Natural killer cell (primary cell): ENCODE measurements at regions not wholly inside any gene's neighbourhood (a gene's known extent, or its start where the extent isn't known, plus 50 kb on each side); places are given as distances from the start of the nearest gene placed in this dataset.

ENCODE experiments used
- ATAC-seq, 3 donors: fragments of 150-1000 bp in 2 of 3; fragments of 200-7000 bp in 1 of 3; cut with Tn5 transposase; 1 replicate in 1 of 3; 2 replicates in 2 of 3; pipeline ENCODE4 v1.10.0; 2021; ENCODE audit warnings: mild to moderate bottlenecking in 2 of 3, moderate library complexity in 2 of 3
- DNase-seq, 2 donors: peaks; one replicate each; pipeline versions ENCODE4 v3.0.0 to v3.0.0-alpha.2; 2013 to 2021; ENCODE audit warnings: mixed read lengths in 1 of 2
- H3K27ac ChIP-seq: one replicate; pipeline ENCODE4 v1.5.1; 2013; ENCODE audit warnings: mild to moderate bottlenecking, low read length
- H3K27me3 ChIP-seq: one replicate; pipeline ENCODE4 v1.6.1; 2013; ENCODE audit warnings: low read length; ENCODE audit not compliant: control insufficient read depth, insufficient read depth
- H3K36me3 ChIP-seq: one replicate; pipeline ENCODE4 v1.6.1; 2013; ENCODE audit warnings: low read length; ENCODE audit not compliant: control insufficient read depth, insufficient read depth
- H3K4me1 ChIP-seq: one replicate; pipeline ENCODE4 v1.6.1; 2013; ENCODE audit warnings: low read length; ENCODE audit not compliant: control insufficient read depth, insufficient read depth
- H3K4me3 ChIP-seq: one replicate; pipeline ENCODE4 v1.5.1; 2013; ENCODE audit warnings: low read length
- H3K9me3 ChIP-seq: one replicate; pipeline ENCODE4 v1.6.1; 2013; ENCODE audit warnings: low read length; ENCODE audit not compliant: control insufficient read depth, insufficient read depth
- H3K27ac Mint-ChIP-seq, 2 donors: one replicate each; pipeline ENCODE4 v1.8.0; 2022; ENCODE audit warnings: mild to moderate bottlenecking in 2 of 2, mixed read lengths in 2 of 2, moderate library complexity in 1 of 2
- H3K27me3 Mint-ChIP-seq, 2 donors: one replicate each; pipeline ENCODE4 v1.8.0; 2022; ENCODE audit warnings: low read depth in 2 of 2, mixed read lengths in 2 of 2
- H3K36me3 Mint-ChIP-seq: one replicate; pipeline ENCODE4 v1.8.0; 2022; ENCODE audit warnings: mixed read lengths
- H3K4me1 Mint-ChIP-seq, 2 donors: one replicate each; pipeline ENCODE4 v1.8.0; 2022; ENCODE audit warnings: mixed read lengths in 2 of 2
- H3K4me3 Mint-ChIP-seq: one replicate; pipeline ENCODE4 v1.8.0; 2022; ENCODE audit warnings: mild to moderate bottlenecking, moderate library complexity, mixed read lengths
- H3K9me3 Mint-ChIP-seq, 2 donors: one replicate each; pipeline ENCODE4 v1.8.0; 2022; ENCODE audit warnings: mixed read lengths in 2 of 2
- WGBS: methylation state at CpG from one replicate; pipeline ENCODE4 v1.1.7; 2013; ENCODE audit warnings: missing lambda C conversion rate; ENCODE audit not compliant: insufficient coverage; 5-methylcytosine and 5-hydroxymethylcytosine counted together
- intact Hi-C: fragments of 100-400 bp; cut with micrococcal nuclease; formaldehyde crosslinking; loops from one replicate; pipeline ENCODE4 v1.14.2; 2022
- TF ChIP-seq, protein P1 (sequence below): fragments of 200-600 bp; IDR thresholded peaks from one replicate; pipeline ENCODE4 v1.8.0; 2022; ENCODE audit warnings: antibody characterized with exemption

DNA sequence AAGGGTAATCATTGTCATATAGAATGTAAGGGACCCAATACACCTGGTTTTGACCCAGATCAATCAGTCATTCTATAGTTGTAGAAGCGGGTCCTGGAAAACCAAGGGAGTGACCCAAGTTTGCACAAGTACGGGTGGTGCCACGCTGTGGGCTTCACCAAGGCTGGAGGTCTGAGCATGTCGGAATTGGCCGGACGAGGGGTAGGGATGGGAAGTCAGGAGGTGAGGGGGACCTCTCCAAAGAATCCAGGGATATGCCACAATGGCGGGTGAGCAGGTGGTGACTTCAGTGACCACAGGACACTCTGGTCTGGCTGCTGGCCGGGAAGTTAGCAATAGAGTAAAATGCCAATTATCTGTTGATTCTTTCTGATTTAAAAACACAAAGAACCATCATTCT, 186.6 kb upstream of the FOXQ1 start:
- no peaks in the 10 kb centered on the region for H3K4me1 ChIP-seq
- no peaks in the 10 kb centered on the region for H3K9me3 ChIP-seq
- TF ChIP-seq, protein P1, sequence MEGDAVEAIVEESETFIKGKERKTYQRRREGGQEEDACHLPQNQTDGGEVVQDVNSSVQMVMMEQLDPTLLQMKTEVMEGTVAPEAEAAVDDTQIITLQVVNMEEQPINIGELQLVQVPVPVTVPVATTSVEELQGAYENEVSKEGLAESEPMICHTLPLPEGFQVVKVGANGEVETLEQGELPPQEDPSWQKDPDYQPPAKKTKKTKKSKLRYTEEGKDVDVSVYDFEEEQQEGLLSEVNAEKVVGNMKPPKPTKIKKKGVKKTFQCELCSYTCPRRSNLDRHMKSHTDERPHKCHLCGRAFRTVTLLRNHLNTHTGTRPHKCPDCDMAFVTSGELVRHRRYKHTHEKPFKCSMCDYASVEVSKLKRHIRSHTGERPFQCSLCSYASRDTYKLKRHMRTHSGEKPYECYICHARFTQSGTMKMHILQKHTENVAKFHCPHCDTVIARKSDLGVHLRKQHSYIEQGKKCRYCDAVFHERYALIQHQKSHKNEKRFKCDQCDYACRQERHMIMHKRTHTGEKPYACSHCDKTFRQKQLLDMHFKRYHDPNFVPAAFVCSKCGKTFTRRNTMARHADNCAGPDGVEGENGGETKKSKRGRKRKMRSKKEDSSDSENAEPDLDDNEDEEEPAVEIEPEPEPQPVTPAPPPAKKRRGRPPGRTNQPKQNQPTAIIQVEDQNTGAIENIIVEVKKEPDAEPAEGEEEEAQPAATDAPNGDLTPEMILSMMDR = no peak
- no peaks in the 10 kb centered on the region for H3K36me3 Mint-ChIP-seq
- intact Hi-C loops = no loop called here
- H3K36me3 ChIP-seq = no peaks in the 10 kb centered on the region
- H3K27ac Mint-ChIP-seq = no peak overlapping the region
- H3K27ac ChIP-seq = no peak overlapping the region
- H3K27me3 Mint-ChIP-seq = peaks cover 0 to 6% of the 10 kb centered on the region in 2 donors
- 89% methylated on average over 8 of the region's 8 CpGs for WGBS
- ATAC-seq (no peak), DNase-seq (no peak)
- no peaks in the 10 kb centered on the region for H3K9me3 Mint-ChIP-seq
- peaks cover 0 to 6% of the 10 kb centered on the region in 2 donors for H3K4me1 Mint-ChIP-seq
- no peak overlapping the region for H3K4me3 ChIP-seq
- H3K4me3 Mint-ChIP-seq = no peak overlapping the region
- H3K27me3 ChIP-seq = no peaks in the 10 kb centered on the region

DNA sequence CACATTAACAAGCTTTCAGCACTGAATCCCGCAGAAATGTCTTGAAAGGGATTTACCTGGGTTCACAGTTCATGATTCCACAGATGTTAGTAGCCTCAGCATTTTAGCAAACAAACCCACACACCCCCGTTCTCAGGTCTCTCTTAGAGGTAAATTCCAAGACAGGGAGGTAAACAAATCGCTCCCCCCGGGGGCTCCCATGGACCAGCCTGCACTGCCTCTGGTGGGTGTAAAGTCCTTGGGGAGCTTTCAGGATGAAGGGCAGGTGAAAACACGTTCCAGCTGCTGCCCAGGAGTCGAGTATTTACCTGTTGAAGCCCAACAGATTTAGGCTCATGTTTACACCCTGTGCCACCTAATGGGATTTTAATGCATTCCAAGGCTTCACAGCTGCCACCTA, 187.0 kb upstream of the FOXQ1 start:
- Histone ChIP-seq H3K4me3 (no peak overlapping the region), H3K9me3 (no peaks in the 10 kb centered on the region), H3K4me1 (no peaks in the 10 kb centered on the region), H3K27me3 (no peaks in the 10 kb centered on the region), H3K36me3 (no peaks in the 10 kb centered on the region), H3K27ac (no peak overlapping the region)
- H3K4me1 Mint-ChIP-seq = peaks cover 0 to 6% of the 10 kb centered on the region in 2 donors
- H3K4me3 Mint-ChIP-seq = no peak overlapping the region
- no peak for ATAC-seq
- H3K9me3 Mint-ChIP-seq = no peaks in the 10 kb centered on the region
- H3K36me3 Mint-ChIP-seq = no peaks in the 10 kb centered on the region
- no peak for DNase-seq
- 74% methylated on average over 6 of the region's 6 CpGs for WGBS
- H3K27ac Mint-ChIP-seq = no peak overlapping the region
- intact Hi-C loops = no loop called here
- TF ChIP-seq, protein P1 = no peak
- peaks cover 2 to 6% of the 10 kb centered on the region in 2 donors for H3K27me3 Mint-ChIP-seq

DNA sequence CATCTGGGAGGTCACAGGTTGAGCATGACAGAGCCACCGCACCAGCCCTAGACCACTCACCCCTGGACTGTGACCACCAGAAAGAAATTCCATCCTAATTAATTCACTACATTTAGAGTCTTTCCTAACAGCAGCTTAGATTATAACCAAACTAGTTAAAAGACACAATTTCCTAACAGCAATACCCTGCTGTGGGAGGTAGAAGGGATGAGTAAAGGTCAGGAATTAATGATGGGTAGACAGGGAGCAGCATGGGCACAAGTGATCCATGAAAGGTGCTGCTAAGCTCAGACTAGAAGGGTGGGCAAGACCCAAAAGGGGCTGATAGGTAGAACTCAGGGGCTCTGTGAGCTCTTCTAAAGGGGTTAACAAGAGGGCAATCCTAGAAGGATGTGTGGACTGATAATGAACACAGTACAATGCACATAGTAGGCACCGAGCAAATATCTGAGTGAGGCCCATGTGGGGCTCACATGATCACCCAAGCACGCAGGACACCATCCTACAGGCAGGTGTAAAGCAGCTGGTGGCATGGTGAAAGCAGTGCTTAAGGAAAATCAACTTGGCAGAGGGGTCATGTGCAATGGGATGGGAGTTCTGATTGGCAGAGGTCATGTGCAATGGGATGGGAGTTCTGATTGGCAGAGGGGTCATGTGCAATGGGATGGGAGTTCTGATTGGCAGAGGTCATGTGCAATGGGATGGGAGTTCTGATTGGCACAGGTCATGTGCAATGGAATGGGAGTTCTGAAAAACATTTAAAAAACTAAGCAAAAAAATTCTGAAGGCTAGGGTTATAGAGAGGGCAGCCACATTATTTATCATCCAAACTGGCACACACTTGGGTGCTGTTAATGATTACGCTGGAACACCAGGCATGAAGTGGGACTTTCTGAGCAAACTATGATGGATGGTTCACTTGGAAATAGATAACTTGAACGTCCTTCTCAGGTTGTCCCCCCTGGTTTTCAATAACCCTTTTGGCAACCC, 188.2 kb upstream of the FOXQ1 start:
- TF ChIP-seq, protein P1 = no peak
- Histone ChIP-seq H3K9me3 (no peaks in the 10 kb centered on the region), H3K36me3 (no peaks in the 10 kb centered on the region), H3K27ac (no peak overlapping the region), H3K4me1 (no peaks in the 10 kb centered on the region), H3K4me3 (no peak overlapping the region), H3K27me3 (no peaks in the 10 kb centered on the region)
- intact Hi-C loops = no loop called here
- no peak for ATAC-seq
- Mint-ChIP-seq H3K9me3 (no peaks in the 10 kb centered on the region), H3K27me3 (peaks cover 6 to 7% of the 10 kb centered on the region in 2 donors), H3K4me1 (peaks cover 0 to 6% of the 10 kb centered on the region in 2 donors), H3K36me3 (no peaks in the 10 kb centered on the region), H3K27ac (no peak overlapping the region), H3K4me3 (no peak overlapping the region)
- WGBS = 82% methylated on average over 5 of the region's 5 CpGs
- no peak for DNase-seq
